HG03575 (cell line): ENCODE measurements at regions not wholly inside any gene's neighbourhood (a gene's known extent, or its start where the extent isn't known, plus 50 kb on each side); places are given as distances from the start of the nearest gene placed in this dataset.

Experiments used
- ATAC-seq: cut with Tn5 transposase; IDR thresholded peaks from one replicate; pipeline ENCODE4 v1.9.1; 2021; ENCODE audit not compliant: unreplicated experiment, insufficient number of reproducible peaks, low FRiP score; ENCODE audit errors: extremely low read depth

GRCh38 chr6:68427630-68428029 is 207.5 kb upstream of the ADGRB3 start:
- no peak for ATAC-seq

DNA sequence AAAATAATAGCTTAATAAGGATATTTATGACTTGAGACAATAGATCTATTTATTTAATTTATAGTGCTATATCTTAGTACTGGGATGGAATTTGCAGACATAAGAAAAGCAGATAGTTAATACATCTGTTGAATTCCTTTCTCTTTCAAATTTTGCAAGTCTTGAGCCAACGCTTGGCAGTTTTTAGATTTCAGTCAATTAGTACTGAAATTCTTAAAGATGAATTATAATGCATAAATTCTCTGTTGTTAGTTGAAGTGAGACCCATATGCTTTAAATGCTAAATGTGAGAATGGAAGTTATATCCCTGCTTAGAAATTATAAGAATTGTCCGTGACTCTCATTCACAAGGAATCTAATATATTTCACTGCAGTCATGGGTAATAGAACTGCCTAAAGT is 225.1 kb upstream of the ADGRB3 start:
- no peak for ATAC-seq

- ATAC-seq, result no peak
Observed at GRCh38 chr6:68400396-68400795, 234.7 kb upstream of the ADGRB3 start.

DNA sequence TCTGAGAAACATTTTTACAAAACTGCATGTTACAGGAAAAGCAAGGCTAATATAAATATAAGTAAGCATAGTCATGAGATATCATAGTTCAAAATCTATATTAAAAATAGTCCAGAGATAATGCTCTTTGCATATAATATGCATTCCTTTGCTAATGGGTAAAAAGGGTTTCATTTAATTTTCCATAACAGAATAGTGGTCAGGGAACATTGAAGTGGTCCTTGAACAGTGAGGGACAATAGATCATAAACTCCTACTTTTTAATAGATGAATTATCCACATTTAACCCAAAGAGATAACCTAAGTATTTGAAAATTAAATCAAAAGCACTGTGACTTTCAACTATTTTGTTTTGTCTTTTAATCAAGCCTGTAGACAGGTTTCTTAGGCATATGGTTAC is 243.1 kb upstream of the ADGRB3 start:
- no peak for ATAC-seq

DNA sequence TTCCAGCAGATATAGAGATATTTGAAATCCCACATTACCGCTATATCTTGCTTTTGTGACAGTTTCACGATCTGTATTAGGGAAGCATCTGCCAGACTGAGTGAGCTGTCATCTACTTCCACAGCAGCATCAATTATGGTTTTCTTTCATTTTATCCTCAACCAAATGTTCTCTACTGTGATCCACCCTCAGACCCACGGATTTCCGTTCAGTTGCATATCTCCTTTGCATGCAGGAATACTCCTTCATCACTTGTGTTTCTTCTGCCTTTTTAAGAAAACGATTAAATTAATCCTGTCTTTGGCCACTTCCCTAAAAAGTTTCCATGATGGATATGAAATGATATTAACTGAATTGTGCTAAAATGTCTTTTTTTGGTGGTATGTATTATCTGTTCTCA is 262.1 kb upstream of the ADGRB3 start:
- ATAC-seq, result no peak

DNA sequence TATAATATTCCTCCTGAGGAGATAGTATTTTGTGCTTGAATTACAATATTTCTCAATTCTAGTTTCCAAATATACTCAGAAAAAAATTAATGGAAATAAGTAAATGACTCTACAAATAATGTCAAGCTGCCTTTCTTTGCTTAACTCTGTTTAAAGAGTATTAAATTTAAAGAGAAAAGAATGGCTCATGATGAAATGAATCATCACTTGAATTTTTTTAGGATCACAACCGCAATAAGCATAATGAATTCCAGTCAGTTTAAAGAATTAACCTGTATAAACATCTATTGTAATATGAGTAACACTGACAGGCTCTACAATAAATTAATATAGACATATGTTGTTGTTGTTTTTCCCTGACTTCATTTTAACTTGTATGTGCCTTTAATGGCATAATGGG is 266.2 kb upstream of the ADGRB3 start:
- ATAC-seq, result no peak

DNA sequence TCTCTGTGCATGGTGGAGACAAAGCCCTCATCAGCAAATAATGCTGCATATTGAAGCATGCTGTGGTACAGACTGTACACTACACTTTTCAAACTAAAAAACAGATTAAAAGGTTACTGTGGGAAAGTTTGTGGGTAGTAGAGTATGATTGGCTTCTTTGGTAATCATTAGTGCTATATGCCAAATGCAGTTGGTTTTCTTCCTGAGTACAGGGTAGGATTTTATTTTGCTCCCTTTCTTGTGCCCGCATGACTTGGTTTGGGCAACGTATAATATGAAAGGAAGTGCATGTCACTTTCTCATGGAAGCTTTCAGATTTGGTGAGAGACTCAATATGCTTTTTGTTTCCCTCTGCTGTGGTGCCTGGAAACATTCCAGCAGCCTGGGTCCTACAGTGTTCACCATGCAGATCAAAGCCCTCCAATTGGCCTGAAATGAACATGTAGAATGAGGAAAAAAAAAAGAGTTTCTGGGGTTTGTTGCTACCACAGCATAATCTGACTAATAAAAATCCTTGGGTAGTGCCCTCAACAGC is 270.7 kb upstream of the ADGRB3 start:
- ATAC-seq, result no peak

- ATAC-seq, result no peak
Observed at GRCh38 chr6:68343901-68344300, 291.2 kb upstream of the ADGRB3 start.

GRCh38 chr6:68342286-68342685 is 292.8 kb upstream of the ADGRB3 start:
- no peak for ATAC-seq

DNA sequence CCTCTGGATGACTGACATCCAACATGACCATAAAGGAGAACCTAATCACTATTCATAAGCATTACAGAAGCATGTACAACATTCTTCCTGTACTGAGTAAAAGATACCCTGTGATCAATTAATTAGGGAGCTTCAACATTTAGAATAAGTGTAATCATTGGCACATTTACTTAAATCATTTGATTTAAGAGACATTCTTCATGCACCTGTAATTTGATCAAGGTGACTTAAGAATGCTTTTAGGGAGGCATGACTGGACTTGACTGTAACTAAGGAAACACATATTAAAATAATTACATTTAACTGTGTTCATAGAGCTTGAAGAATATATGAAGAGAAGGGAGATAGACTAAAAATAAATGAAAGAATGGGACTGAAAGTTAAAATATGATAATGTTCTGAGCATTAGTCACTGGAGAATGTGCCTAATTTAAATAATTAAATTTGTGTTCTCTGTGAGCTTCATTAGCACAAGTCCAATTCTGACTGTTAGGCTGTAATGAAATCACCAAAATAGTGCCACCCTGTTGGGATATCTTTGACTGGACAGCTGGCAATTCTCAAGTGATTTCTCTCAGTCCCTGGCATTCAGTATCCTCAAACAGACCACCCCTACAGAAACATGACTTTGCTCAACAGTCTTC is 295.5 kb upstream of the ADGRB3 start:
- ATAC-seq, result no peak

GRCh38 chr6:68333442-68333841 is 301.6 kb upstream of the ADGRB3 start:
- no peak for ATAC-seq

- no peak for ATAC-seq
Observed at GRCh38 chr6:68328156-68328555, 306.9 kb upstream of the ADGRB3 start.

- no peak for ATAC-seq
Observed at GRCh38 chr6:68326762-68327161, 308.3 kb upstream of the ADGRB3 start.

DNA sequence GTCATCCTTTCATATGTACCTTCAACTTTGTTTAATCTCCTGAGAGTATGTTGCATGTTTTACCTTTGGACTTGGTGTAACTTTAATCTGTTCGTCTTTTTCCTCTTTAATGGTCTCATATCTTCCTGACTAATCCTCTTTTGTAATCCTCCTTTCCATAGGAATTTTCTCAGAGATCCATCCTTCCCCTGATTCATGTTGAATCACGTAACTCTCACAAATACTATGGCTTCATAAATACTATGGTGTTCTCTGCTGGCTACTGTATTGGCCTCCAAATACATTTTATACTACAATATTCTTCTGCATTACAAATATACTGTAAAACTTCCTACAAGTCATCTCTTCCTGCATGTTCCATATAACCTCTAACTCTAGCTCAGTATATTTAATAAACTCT is 317.7 kb upstream of the ADGRB3 start:
- no peak for ATAC-seq

- no peak for ATAC-seq
Observed at GRCh38 chr6:68313911-68314310, 321.2 kb upstream of the ADGRB3 start.

- ATAC-seq, result no peak
Observed at GRCh38 chr6:68307301-68307700, 327.8 kb upstream of the ADGRB3 start.

DNA sequence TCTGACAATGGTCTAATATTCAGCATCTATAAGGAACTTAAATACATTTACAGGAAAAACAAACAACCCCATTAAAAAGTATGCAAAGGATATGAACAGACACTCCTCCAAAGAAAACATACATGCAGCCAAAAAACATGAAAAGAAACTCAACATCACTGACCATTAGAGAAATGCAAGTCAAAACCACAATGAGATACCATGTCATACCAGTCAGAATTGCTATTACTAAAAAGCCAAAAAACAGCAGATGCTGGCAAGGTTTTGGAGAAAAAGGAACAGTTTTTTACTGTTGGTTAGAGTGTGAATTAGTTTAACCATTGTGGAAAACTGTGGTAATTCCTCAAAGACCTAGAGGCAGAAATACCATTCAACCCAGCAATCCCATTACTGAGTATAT is 339.0 kb upstream of the ADGRB3 start:
- no peak for ATAC-seq

GRCh38 chr6:68282646-68283045 is 352.4 kb upstream of the ADGRB3 start:
- ATAC-seq, result no peak

- ATAC-seq, result no peak
Observed at GRCh38 chr6:68279793-68280557, 355.1 kb upstream of the ADGRB3 start.

DNA sequence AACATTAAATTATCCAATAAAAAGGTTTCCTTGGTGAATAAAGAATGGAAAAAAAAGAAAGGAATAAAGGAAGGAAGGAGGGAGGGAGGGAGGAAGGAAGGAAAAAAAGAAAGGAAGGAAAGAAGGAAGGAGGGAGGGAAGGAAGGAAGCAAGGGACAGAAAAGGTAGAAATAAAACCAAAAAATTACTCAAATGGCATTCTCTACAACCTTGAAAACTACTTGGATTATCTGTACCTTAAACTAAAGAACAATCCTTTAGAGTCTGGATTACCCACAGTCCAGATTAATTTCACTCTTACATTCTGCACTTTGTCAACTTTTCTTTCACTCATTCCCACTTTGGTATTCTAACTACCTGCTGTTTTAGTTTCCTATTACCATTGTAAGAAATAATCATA is 361.8 kb upstream of the ADGRB3 start:
- ATAC-seq, result no peak

GRCh38 chr6:68256391-68256790 is 378.7 kb upstream of the ADGRB3 start:
- ATAC-seq, result no peak
